D721Med (cell line): ENCODE measurements at regions not wholly inside any gene's neighbourhood (a gene's known extent, or its start where the extent isn't known, plus 50 kb on each side); places are given as distances from the start of the nearest gene placed in this dataset.

Source experiments
- DNase-seq: peaks from one replicate; pipeline ENCODE4 v3.0.0; 2011; ENCODE audit warnings: low spot score; ENCODE audit not compliant: insufficient read length
- FAIRE-seq: peaks from 2 replicates; lab custom pipeline; 2011; peaks lifted over from hg19 to GRCh38; lab: Jason Lieb, UNC
- TF ChIP-seq, protein P1 (sequence below): IDR thresholded peaks from 2 replicates; pipeline ENCODE4 v1.5.1; 2012; ENCODE audit warnings: mild to moderate bottlenecking, control low read depth; ENCODE audit not compliant: insufficient read depth; ENCODE audit errors: missing control alignments

DNA sequence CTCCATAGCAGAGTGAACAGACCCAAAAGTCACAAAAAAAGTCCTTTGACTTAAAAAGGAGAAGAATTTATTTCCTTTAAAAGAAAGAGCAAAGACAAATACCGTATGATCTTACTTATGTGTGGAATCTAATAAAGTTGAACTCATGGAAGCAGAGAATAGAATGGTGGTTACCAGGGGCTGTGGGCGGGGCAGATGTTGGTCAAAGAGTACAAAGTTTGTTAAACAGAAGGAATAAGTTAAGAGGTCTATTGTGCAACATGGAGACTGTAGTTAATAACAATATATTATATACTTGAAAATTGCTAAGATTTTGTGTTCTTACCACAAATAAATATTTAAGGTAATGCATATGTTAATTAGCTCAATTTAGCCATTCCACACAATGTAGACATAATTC lies 173.3 kb upstream of the S100G start:
- TF ChIP-seq, protein P1, sequence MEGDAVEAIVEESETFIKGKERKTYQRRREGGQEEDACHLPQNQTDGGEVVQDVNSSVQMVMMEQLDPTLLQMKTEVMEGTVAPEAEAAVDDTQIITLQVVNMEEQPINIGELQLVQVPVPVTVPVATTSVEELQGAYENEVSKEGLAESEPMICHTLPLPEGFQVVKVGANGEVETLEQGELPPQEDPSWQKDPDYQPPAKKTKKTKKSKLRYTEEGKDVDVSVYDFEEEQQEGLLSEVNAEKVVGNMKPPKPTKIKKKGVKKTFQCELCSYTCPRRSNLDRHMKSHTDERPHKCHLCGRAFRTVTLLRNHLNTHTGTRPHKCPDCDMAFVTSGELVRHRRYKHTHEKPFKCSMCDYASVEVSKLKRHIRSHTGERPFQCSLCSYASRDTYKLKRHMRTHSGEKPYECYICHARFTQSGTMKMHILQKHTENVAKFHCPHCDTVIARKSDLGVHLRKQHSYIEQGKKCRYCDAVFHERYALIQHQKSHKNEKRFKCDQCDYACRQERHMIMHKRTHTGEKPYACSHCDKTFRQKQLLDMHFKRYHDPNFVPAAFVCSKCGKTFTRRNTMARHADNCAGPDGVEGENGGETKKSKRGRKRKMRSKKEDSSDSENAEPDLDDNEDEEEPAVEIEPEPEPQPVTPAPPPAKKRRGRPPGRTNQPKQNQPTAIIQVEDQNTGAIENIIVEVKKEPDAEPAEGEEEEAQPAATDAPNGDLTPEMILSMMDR: no peak
- FAIRE-seq (no peak), DNase-seq (no peak)

DNA sequence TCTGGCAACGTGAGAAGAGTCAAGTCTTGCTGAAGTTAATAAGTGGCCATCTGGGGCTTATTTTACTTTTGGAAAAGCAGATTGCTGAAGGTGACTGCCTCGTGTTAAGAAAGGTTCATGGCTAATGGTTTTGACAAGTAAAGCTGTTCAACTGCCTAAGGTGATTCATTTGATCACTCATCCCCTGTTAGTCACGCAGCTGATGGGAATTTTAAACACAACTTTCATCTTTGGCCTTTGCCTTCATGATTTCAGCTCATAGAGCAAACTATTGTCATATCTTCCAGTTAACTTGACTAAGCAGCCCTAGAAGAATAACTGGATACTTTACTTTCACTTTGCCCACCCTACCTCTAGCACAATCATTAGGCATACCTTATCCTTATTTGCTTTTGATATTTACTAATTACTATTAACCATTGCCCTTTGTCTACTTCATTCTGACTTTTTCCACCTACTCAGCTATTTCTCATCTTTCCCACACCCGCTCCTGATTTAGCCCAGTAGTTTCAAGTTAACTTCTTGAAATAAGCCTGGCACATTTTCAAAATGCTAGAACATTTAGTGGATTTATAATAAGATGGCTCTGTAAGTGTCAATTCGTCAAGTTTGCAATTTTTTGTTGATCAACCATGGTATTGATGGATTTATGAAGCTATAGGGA lies 170.6 kb upstream of the S100G start:
- FAIRE-seq: no peak
- TF ChIP-seq, protein P1: no peak
- DNase-seq: no peak

DNA sequence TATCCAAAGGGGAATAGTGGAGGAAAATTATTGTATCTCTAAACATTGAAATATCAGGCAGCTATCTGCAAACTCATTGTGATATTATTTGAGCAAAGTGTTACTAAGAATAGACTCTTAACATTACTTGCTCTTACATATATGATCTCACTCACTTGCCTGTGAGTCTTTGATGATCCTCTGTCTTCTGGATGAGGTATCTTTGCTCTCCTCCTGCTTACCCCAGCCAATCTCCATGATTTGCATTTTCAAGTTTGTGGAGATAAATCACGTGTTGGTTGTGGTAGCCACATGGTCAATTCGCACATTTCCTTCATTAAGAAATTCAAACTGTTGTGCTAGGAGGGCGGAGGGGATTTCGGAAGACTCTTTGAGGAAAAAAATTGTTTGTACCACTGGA lies 169.9 kb upstream of the S100G start:
- FAIRE-seq: no peak
- TF ChIP-seq, protein P1: no peak
- DNase-seq: no peak

DNA sequence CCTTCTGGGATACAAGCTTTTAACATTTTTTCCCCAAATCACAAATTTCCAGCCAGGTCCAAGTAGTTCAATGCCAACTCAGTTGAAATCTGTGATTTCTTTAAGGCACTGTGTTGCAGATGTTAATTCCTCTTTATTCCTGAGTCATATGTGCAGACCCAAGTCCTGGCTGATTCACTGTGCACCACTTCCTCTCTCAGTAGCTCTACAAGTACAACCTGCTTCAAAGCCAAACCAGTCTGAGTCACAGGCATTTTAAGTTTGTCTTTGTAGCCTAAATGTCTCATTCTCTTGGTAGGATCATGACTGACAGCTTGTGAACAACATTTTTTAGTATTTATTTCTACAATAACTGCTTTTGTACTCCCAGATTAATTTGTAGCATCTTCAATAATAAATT lies 165.6 kb upstream of the S100G start:
- FAIRE-seq (no peak), DNase-seq (no peak)
- TF ChIP-seq, protein P1: no peak

DNA sequence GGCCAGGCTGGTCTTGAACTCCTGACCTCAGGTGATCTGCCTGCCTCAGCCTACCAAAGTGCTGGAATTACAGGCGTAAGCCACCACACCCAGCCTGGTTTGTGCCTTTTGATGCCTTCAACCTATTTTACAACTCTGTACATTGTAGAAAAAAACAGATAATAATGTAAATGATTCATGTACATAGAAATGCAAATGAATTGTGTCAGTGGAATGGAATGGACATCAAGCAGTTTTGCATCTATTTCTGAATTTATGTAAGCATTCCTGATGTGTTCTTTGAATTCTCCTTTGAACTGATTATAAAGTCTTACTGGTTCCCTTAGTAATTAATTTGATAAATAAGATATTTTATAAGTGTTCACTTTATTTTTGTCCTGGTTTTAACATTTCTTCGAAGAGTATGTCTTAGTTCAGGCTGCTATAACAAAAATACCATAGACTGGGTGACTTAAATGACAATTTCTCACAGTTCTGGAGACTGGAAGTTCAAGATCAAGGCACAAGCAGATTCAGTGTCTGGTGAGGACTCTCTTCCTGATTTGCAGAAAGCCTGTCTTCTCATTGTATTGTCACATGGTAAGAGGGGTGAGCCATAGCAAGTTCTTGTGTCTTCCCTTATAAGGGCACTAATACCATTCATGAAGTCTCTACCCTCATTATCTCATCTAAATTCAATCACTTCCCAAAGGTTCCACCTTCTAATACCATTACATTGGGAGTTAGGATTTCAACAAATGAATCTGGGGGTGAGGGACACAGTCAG lies 162.2 kb upstream of the S100G start:
- TF ChIP-seq, protein P1: no peak
- DNase-seq: no peak
- no peak for FAIRE-seq

DNA sequence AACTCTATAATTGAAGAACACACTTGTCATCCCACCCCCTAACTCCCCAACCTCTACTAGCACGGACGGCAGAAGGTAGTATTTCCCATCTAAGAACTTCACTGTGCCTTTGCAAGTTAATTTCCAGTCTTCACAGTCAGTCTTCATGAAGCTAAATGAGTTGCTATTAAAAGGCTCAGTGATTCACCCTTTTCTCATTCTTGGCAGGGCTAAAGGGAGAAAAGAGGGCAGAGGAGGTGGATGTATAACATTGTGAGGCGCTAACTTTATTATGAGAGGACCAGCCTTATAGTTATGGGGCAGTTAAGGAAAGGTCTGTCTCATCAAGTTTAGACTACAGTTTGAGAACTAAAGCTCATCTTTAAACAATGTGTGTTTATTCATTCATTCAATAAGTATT lies 161.0 kb upstream of the S100G start:
- DNase-seq (no peak), FAIRE-seq (no peak)
- TF ChIP-seq, protein P1: no peak

DNA sequence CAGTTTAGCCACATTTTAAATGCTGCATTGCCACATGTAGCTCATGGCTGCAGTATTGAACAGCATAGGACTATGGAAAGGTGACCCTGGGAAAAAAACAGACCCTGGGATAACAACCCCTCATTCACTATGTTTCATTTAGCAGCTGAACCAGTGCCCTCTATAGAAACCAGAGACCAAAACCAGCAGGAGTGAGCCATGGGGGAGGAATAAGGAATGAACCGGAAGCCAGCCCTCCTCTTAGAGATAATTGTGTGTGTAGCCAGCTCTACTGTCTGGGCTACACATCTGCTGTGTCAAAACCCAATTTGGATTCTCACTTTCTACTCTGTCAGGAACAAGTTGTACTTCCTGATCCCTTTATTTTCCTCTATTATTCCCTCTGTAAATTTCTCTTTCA lies 158.5 kb upstream of the S100G start:
- FAIRE-seq (no peak), DNase-seq (no peak)
- TF ChIP-seq, protein P1: no peak
